GM19351 (cell line): ENCODE measurements at regions not wholly inside any gene's neighbourhood (a gene's known extent, or its start where the extent isn't known, plus 50 kb on each side); places are given as distances from the start of the nearest gene placed in this dataset.
"Not testable (repeated sequence)": the region's sequence is repeated elsewhere in the genome, so short reads cannot be mapped to it uniquely, and the experiment has no call there.

Experiments used
- ATAC-seq: cut with Tn5 transposase; IDR thresholded peaks from one replicate; pipeline ENCODE4 v1.9.1; 2021; ENCODE audit warnings: mild to moderate bottlenecking, moderate library complexity; ENCODE audit not compliant: unreplicated experiment

DNA sequence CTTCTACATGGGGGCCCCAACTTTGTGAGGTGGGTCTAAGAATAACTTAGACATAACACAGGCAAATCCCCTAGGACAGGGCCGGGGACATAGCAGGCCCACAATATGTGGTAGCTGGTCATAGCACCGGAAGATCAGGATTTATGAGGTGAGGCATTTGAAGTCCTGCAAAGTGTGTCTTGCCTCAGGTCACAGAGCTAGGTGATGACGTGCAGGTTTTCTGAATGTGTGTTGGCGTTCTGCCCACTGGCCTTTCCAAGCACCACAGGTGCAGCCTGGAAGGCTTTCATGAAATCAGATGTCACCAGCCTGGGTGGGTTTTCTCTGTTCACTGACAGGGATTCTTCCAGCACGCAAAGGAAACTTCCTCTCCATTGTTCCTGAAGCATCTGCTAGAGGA lies 119.1 kb downstream of the LRATD1 start:
- no peak for ATAC-seq

DNA sequence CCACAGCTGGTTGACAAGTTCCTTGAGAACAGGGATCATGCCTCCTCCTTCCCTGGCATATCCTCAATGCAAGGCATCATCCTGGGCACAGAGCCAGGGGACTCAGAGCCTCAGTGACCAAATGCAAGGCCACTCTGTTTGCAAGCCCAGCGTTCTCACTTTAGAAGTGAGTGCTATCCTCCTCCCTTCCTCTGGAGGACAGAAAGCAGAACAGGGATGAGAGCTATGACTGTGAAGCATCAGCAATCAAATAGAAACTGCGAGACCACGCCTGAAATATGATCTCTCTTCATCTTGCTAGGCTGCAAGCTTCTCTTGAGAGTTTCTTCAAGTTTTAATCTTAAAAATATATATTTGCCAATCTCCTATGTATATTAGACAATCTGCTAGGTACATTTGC lies 119.8 kb downstream of the LRATD1 start:
- peak; percentile 60 for ATAC-seq

DNA sequence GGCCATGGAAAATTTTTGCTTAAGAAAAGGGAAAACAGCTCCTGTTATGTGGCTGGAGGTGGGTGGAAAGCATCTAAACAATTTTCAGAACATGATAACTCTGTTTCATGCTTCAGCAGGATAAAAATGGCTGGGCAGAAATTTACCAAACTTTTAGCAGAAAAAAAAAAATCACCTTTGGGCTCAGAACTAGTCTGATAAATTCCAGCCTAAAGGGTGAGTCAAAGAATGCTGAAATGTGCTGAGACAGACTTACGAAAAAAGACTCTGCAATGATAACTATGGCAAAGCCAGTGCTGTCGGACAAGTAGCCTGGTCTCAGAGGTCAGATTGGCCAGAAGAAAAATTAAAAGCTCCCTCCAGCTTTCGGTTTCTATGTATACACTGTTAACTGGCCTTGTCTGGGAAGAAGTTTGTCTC lies 123.6 kb downstream of the LRATD1 start:
- no peak for ATAC-seq

DNA sequence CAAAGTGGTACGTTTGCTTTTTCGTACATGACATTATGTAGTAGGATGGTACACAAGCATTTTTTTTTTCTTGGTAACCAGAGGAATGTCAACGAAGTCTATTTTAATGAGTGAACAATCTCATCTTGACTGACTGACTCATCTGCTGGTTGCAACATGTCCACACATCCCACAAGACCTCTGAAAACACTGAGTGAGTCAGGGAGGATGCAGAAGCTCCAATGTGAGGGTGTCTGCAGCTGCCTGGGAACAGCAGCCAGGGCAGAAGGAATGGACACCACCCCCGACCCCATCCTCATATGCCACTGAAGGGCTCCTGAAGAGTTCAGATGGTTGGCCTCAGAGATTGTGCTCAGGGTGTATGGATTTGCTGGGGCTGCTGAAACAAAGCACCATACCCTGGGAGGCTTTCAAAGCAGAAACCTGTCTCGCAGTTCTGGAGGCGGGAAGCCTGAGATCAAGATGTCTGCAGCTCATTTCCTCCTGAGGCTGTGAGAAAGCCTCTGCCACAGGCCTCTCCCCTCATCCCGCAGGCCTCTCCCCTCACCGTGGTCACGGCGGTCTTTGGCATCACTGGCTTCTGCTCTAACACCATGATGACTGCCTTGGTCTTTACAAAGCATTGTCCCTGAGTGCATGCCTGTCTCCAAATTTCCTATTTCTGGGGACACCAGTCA lies 124.6 kb downstream of the LRATD1 start:
- no peak for ATAC-seq

DNA sequence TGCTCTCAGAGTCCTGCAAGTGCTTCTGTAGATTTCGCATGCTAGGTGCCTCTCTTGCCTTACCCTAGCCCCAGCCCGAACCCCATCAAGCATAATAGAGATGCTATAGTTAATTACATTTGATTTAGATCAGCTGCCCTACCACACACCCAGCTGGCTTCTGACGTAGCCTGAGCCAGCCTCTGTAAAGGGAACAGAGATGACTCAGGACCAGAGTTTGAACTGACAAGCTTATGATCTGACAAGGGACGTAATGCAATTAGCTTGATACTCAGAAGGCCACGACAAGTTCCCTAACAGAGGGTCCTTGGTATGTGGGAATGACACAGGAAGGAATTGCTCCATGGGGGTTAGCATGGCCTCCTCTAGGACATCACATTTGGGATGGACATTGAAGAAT lies 126.6 kb downstream of the LRATD1 start:
- ATAC-seq: no peak

DNA sequence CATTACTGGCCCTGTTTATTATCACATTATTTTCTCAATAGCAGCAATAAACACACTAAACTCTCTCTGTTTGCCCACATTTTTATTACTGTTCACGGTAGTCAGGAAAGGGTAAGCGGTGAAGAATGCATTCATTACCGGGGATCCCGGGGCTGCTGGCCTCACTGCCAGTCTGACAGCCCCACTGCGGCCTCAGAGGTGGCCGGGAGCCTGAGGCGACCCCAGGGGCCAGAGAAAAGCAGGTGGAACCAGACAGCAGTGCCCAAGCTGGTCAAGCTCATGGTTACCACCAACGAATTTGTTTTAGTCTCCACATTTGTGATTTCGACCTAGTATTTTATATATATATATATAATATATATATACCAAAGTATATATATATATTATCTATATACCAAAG lies 127.7 kb downstream of the LRATD1 start:
- ATAC-seq: no peak

DNA sequence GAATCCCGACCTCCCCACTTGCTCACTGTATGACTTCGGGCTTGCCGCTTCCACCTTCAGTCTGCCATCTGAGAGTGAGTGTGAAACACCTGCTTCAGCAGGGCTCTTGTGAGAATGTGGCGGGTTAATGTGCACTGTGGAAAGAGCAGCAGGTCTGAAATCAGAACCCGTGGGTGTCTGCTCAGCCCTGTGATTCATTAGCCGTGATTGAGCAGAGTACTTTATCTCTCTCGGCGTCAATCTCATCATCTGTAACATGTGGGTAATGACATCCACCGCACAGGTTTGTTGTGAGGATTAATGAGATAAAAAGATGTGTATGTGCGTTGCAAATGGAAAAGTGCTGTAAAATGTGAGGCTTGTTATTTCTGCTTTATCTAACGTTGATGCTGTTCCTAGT lies 128.6 kb downstream of the LRATD1 start:
- ATAC-seq: no peak

DNA sequence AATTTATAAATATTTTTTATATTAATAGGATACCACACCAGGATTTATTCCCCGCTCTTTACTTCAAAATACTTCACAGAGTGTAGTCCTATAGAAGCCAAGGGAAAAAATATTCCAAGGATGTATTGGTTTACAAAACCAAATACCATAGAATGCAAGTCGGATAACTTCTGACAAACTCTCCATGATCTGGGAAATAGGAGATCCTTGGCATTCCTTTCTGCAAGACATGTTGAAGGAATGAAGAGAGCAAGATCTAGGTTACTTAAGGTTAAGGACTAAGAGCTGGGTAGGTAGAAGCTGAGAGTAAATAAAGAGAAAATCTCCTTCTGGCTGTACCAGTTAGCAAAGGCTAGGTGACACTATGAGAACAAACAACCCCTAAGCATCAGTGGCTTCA lies 141.2 kb downstream of the LRATD1 start:
- no peak for ATAC-seq

DNA sequence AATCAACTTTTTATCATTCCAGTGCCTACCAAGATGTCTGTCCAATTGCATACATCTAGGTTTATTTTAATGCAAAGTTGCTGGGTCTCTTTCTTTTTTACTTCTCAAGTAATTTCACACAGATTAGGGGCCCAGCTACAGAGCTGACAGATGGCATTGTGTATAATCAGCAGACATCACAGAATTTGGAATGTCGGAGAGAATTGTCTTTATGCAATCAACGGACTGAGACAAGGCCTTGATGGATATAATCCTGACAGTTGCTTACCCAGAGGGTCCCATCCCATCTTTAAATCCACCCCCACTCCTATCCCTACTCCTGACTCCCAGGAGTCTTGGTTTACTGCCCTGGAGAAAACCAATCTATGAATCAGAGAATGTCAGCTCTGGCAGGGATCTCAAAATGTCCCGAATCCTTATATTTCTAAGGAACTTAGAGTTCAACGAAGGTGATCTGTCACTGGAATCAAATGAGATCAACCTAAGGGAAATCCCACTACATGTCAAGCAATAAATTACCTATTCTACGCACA lies 142.0 kb downstream of the LRATD1 start:
- ATAC-seq: no peak

DNA sequence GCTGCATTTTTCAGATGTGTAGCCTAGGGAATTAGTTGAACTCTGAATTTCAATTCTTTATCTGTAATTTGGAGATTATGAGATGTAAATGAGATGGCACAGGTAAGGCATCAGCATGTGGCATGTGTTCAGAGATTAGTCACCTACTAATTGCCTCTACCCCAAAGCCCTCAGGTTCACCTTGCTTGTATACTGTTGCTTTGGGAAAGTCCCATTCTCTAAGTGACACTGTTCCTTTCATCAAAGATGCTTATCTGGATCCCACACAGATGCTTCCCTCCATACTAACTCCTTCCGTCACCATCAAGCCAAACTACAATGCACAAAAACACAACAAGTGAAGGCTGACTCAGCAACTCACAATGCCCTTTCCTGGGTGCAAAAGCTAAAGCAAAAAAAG lies 143.7 kb downstream of the LRATD1 start:
- no peak for ATAC-seq

DNA sequence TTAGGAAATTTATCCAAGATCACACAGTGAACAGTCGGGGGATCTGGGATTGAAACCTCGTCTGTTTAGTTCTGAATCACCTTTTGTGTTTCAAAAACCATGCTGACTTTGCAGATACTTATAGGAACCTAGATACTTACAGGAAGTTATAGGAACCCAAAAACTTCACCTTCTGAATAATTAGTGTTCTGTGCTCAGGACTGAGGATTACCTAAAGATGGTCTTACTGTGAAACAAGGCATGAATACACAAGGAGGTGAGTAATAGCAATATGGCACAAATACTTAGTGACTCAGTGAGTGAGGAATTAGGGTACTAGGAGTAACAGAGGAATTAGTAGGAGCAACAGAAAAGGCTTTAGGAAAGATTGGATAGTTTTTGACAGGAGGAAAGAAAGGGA lies 145.5 kb downstream of the LRATD1 start:
- no peak for ATAC-seq

DNA sequence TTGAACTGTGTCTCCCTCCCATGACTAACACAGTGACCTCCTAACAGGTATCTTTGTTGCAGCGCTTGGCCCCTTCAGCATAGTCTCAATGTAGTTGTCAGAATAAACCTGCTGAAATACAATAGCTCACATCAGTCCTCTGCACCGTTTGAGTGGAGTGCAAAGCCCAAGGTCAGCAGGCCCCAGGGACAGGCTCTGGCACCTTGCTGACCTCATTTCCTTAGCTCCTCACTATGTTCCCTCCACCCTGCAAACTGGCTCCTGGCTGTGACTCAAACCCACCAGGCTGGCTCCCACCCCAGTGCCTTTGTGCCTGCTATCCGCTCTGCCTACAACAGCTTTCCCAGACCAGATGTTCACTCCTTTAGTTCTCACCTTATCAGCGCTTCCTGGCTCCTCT lies 146.7 kb downstream of the LRATD1 start:
- ATAC-seq: no peak

DNA sequence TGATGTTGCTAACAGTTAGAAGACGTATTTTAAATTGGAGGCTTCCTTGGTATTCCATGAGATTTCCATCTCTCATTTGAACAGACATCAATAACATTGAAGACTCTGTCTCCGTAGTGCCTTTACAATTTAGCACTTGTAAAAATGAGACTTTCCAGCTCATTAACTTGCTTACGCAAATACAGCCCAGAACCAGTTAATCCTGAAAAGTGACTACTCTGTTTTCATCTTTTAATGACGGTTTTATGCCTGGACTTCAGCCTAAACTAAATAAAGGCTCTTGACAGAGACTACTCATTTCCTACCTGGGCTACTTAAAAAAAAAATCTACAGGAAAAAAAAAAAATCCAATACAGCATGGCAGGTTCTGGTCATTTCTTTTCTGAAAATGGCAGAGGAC lies 148.6 kb downstream of the LRATD1 start:
- no peak for ATAC-seq

DNA sequence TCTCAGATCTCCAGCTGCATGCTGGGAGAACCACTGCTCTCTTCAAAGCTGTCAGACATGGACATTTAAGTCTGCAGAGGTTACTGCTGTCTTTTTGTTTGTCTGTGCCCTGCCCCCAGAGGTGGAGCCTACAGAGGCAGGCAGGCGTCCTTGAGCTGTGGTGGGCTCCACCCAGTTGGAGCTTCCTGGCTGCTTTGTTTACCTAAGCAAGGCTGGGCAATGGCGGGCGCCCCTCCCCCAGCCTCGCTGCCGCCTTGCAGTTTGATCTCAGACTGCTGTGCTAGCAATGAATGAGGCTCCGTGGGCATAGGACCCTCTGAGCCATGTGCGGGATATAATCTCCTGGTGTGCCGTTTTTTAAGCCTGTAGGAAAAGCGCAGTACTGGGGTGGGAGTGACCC lies 156.3 kb downstream of the LRATD1 start:
- ATAC-seq: not testable (repeated sequence)

DNA sequence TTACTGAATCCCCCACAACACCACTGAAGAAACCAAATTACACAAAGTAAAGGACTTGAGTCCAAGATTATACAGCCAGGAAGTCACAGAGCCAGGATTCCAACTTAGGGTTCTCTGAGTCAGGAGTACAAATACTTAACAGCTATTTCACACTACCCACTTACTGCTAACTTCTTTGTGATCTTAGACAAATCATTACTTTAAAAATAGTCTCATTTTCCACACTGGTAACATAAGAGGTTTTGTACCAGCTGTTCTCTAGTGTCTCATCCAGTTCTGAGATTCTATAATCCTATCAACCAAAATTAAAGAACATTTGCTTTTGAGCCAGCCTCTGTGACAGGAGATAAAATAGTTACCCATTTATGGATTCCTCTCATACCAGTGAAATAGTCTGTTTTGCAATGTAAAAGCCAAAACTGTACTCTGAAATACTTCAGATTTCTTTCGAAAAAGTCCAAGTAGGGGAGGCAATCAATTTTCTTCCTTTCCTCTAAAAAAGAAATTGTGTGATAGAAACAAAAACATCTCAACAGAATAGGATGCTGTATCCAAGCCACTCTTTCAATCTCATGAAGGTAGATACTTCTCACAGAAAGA lies 157.6 kb downstream of the LRATD1 start:
- no peak for ATAC-seq

DNA sequence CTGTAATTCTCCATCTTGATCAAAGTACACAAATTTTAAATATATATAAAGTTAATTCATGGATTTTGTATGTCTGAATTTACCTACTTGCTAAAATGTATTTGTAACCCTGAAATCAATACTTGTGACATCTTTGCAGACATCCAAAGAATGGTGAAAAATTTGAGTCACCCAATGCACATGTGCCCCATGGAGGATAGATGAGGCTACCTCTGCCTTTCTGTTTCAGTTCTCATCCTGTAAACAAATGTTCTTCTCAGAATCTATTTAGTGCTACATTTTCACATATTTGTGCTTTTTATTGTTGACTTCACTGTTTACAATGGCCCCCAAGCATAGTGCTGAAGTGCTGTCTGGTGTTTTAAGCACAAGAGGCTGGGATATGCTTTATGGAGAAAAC lies 171.5 kb downstream of the LRATD1 start:
- no peak for ATAC-seq

DNA sequence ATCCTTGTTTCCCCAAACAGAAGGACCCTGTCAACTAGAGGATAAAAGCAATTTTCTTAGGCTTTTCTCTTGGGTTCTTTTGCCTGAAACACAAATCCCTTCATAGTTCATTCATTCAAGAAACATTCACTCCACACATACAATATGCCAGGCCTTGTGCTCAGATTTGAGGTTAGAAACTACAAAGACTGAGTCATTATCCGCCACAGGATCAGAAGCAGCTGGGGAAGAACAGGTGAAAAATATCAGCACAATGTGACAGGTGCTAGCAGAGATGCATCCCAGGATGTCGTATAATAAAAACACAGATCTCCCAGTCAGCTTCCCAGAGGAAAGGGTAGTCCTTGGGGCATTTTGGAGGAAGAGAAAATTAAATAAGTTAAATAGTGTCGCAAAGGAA lies 172.4 kb downstream of the LRATD1 start:
- no peak for ATAC-seq

DNA sequence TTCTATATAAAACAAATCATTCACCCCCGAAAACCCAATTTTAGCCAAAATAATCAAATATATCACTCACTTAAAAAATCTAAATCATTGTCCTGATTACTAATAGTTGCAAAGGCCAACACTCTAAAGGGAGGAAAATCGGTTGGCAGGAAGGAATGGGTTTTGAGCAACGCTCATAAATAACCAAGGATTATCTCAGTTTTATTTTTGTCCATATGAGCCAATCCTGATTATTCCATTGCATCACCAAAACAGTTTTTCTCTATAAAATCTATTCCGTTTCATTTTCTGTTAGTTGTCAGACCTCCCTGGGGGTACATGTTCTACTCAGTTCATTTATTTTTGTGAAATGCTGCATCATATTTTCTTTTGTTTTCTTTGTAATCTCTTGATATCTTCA lies 174.1 kb downstream of the LRATD1 start:
- ATAC-seq: no peak

DNA sequence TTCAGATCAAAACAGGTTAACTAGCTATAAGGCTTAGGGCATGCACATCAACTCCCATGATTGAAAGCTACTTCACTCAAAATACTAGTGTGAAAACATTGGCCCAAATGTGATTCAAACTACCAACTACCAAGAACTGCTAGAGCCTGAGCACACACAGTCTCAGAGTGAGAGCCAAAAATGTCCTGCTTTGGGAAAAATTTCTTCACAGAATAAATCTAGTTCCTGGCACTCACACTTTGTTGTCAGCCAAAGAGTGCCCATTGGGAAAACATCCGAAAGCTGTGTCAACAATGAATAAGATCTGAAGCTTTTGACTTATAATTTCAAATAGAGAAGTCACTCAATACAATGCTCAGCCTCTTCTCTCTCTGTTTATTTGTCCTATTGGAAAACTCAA lies 182.7 kb downstream of the LRATD1 start:
- ATAC-seq: no peak

DNA sequence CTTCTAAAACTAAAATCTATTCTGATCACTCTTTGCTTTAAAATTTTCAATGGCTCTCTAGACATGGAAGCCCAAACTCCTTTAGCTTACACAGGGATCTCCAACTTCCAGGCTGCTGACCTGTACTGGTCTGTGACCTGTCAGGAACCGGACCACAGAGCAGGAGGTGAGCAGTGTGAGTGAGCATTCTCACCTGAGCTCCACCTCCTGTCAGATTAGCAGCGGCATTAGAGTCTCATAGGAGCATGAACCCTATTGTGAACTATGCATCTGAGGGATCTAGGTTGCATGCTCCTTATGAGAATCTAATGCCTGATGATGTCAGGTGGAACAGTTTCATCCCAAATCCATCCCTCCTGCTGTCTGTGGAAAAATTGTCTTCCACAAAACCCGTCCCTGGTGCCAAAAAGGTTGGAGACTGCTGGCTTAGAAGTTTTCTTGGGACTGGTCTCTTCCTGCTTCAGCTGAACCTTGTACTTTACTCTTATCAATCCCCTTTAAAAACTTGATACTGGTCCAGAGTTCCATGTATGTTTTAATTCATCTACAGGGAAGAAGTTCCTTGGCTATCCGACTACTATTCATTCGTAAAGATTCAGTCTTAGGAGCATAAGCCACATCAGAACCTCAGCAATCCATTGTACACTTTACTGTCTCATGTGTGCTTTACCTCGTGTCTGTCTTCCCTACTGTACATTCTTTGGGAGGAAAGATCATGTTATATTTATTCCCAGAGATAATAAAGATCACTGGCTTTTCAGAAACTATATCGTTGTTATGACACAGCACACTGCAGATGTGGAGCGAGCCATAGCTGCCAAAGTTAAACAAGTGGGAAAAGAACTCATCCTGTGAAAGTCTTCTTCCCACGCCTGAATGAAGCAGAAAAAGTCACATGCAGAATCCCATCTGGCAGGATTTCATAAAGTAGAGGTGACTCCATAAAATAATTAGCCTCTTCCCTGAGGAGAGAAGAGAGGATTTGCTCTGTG lies 183.8 kb downstream of the LRATD1 start:
- ATAC-seq: no peak

DNA sequence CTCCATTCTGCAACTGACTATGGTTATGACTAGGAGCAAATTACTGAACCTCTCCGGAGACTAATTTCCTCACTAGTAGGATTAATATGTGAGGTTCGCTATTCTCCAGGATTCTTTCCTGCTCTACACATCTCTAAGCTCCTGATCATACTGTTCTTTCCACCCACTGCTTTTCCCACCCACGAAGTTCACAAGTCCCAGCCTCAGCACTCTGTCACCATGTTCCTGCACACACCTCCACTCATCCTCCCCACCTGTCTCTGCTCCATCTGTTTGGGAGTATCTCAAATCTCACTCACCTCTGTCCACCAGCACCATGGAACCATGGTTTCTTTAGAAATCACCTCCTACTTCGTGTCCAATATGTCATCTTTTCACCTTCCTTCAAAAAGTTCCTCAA lies 185.3 kb downstream of the LRATD1 start:
- ATAC-seq: no peak

DNA sequence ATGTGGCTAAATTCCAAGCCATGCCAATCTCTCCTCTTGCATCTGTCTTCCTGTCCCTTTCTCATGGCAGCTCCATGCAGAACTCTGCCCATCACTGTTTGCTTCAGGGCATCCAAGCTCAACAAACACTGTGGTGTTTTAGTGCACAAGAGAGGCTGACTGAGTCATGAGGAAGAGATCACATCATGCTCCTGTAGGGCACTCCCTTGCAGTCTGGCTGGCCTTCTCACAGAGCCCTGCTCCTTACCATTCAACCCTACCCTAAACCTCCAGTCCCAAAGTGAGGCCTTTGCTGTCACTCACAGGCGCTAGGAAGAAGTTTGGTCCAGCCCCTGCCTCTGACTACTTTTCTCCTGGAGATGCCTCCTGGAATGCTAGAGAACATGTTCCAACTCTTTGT lies 194.0 kb downstream of the LRATD1 start:
- ATAC-seq: no peak
